Fibroblast of skin of scalp (primary cell): ENCODE measurements at regions not wholly inside any gene's neighbourhood (a gene's known extent, or its start where the extent isn't known, plus 50 kb on each side); places are given as distances from the start of the nearest gene placed in this dataset.
"Not testable (repeated sequence)": the region's sequence is repeated elsewhere in the genome, so short reads cannot be mapped to it uniquely, and the experiment has no call there.

Source experiments
- DNase-seq: peaks from one replicate; pipeline ENCODE4 v3.0.0-alpha.2; 2013

GRCh38 chr7:142533920-142534319 lies 215.4 kb upstream of the PRSS1 start:
- no peak for DNase-seq

GRCh38 chr7:142529591-142529990 lies 219.7 kb upstream of the PRSS1 start:
- DNase-seq, result no peak

- DNase-seq, result no peak
Measured at GRCh38 chr7:142528608-142529408, 220.5 kb upstream of the PRSS1 start.

- no peak for DNase-seq
Measured at GRCh38 chr7:142523821-142524460, 225.3 kb upstream of the PRSS1 start.

- no peak for DNase-seq
Measured at GRCh38 chr7:142522735-142523134, 226.5 kb upstream of the PRSS1 start.

GRCh38 chr7:142520885-142521284 lies 228.4 kb upstream of the PRSS1 start:
- not testable (repeated sequence) for DNase-seq

GRCh38 chr7:142520455-142520854 lies 228.8 kb upstream of the PRSS1 start:
- DNase-seq, result not testable (repeated sequence)

GRCh38 chr7:142519079-142520078 lies 229.9 kb upstream of the PRSS1 start:
- DNase-seq, result peak; percentile 32

- DNase-seq, result peak; percentile 77
Measured at GRCh38 chr7:142516038-142516501, 233.2 kb upstream of the PRSS1 start.

GRCh38 chr7:142514716-142515115 lies 234.6 kb upstream of the PRSS1 start:
- not testable (repeated sequence) for DNase-seq

- peak; percentile 58 for DNase-seq
Measured at GRCh38 chr7:142513178-142513955, 235.9 kb upstream of the PRSS1 start.

- DNase-seq, result no peak
Measured at GRCh38 chr7:142511801-142512200, 237.5 kb upstream of the PRSS1 start.

- DNase-seq, result no peak
Measured at GRCh38 chr7:142511374-142511773, 237.9 kb upstream of the PRSS1 start.

GRCh38 chr7:142509235-142509634 lies 240.0 kb upstream of the PRSS1 start:
- not testable (repeated sequence) for DNase-seq

GRCh38 chr7:142508251-142508650 lies 241.0 kb upstream of the PRSS1 start:
- no peak for DNase-seq

GRCh38 chr7:142507799-142508198 lies 241.5 kb upstream of the PRSS1 start:
- DNase-seq, result no peak

- DNase-seq, result not testable (repeated sequence)
Measured at GRCh38 chr7:142507066-142507465, 242.2 kb upstream of the PRSS1 start.

GRCh38 chr7:142506601-142507000 lies 242.7 kb upstream of the PRSS1 start:
- DNase-seq, result no peak

GRCh38 chr7:142503949-142504348 lies 245.3 kb upstream of the PRSS1 start:
- not testable (repeated sequence) for DNase-seq

GRCh38 chr7:142503036-142503435 lies 245.2 kb upstream of the PRSS58 start:
- no peak for DNase-seq

GRCh38 chr7:142501434-142501833 lies 243.6 kb upstream of the PRSS58 start:
- DNase-seq, result no peak

- DNase-seq, result no peak
Measured at GRCh38 chr7:142500366-142500765, 242.5 kb upstream of the PRSS58 start.
